Raji (cell line): ENCODE measurements at regions not wholly inside any gene's neighbourhood (a gene's known extent, or its start where the extent isn't known, plus 50 kb on each side); places are given as distances from the start of the nearest gene placed in this dataset.

Source experiments
- POLR2A ChIP-seq: IDR thresholded peaks from 2 replicates; pipeline ENCODE4 v1.6.1; 2011; ENCODE audit warnings: low read depth, low read length, control low read depth; ENCODE audit not compliant: insufficient read depth

DNA sequence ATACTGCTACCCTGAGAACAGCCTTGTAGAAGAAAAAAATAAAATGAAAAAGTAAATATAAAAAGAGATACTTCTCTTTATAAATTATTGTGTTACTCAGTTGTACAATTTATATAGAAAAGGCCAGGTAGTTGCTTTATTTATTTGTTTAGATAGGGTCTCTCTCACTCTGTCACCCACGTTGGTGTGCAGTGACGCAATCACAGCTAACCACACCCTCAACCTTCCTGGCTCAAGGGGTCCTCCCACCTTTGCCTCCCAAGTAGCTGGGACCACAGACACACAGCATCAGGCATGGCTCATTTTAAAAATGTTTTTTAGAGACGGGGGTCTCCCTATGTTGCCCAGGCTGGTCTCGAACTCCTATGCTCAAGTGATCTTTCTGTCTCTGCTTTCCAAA lies 175.4 kb upstream of the PZP start:
- no peak for TF ChIP-seq POLR2A

DNA sequence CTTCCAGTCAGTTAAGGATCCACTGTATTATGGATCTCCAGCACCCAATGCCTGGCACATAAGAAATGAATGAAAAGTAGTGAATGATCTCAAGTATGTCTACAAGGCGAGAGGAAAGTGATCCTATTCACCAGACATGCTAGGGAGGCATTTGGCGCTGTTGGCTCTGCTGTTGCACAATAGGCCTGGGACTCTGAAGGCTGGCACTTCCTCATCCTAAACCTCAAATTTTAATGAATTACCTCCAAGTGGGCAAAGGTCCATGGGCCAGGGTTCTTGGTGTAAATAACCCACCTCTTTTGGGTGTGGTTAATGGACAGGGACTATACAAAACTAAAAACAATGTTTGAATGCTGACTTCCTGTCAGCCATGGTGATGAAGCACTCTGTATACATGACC lies 173.4 kb upstream of the PZP start:
- TF ChIP-seq POLR2A: no peak

DNA sequence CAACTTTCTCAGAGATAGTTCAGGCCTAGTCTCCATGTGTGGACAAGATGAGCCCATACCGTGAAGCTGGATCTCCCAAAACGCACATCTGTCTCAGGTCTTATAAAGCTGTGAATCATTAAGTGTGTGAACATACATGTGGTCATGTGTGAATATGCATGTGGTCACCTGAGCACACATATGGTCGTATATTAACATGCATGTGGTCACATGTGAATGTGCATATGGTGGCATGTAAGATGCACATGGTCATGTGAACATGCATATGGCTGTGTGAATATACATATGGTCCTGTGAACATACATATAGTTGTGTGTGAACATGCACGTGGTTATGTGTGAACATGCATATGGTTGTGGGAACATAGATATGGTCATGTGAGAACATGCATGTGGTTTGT lies 172.5 kb upstream of the PZP start:
- no peak for TF ChIP-seq POLR2A

DNA sequence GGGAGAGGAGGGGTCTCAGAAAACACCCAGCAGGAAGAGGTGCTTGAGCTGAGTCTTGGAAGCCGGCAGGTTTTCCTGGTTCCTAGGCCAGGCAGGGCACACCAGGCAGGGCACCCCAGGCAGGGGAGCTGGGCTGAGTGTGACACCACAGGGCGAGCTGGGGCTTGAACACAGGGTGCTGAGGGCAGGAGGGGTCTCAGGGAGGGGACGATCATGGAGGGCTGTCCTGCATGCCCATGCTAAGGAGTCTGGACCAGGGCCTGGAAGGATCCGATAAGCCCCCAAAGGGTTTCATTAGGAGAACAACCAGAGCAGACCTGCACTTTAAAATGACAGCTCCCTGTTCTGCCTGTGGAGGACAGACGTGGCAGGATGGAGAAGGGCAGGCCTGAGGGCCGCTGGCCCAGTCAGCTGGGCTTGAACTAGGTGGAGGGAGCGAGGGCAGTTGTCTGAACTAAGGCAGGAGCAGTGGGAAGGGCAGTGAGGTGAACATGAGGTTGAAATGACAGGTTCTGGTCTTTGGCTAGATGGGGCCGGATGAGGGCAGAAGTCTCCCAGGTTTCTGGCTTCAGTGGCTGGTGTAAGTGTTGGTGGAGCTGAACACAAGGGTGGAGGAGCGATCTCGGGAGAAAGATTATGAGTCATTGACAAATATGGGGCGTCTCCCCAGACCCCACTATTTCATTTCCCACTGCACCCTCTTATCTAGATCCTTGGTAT lies 171.0 kb upstream of the PZP start:
- TF ChIP-seq POLR2A: no peak

DNA sequence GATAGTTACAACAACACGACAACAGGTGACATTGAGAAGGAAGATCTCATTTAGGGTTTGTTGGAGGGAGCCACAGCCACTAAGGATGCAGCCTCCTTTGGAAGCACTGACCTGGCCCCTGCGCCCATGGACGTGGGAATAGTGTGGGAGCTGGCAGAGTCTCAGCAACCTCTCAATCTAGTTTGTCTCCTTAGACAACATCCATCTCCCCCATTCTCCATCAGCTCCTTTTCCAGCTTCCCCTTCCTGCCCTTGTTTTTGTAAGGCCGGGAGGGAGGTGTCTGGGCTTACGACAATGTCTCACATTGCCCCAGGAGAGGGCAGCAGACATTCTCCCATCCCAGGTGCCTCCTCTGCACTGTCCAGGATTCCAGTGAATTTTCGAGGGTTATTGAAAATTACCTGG lies 170.2 kb upstream of the PZP start:
- TF ChIP-seq POLR2A: no peak

DNA sequence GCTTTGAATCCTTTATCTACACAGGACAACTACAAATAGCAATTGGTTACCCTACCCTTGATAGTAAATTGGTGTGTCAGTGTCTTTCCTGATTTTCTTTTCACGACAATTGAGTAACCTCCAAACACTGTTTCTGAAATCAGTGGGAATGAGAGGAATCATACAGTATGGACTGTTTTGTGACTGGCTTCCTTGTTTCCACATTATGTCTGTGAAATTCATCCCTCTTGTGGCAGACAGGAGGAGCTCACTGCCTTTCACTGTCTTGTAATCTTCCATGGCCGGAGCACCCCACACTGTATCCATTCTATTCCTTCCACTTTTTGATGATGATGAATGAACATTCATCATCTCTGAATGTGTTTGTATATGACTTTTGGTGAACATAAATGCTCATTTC lies 164.0 kb upstream of the PZP start:
- no peak for TF ChIP-seq POLR2A

DNA sequence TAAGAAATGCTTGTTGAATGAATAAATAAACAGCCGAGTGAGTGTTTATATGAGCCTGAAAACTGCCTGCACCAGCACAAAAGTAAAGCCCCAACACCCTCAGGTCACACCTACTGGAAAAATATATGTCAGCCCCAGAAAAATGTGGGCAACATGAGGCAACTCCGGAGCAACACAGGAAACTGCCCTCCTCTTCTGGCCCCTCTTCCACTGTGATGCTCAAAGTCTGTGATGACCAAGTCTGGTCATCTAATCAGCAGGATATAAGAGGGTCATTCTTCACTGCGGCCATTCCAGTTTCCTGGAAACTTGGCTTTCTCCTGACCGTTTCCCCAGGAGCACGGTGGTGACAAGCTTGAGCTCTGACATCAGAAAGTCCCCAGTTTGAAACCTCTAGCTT lies 159.6 kb upstream of the PZP start:
- no peak for TF ChIP-seq POLR2A

DNA sequence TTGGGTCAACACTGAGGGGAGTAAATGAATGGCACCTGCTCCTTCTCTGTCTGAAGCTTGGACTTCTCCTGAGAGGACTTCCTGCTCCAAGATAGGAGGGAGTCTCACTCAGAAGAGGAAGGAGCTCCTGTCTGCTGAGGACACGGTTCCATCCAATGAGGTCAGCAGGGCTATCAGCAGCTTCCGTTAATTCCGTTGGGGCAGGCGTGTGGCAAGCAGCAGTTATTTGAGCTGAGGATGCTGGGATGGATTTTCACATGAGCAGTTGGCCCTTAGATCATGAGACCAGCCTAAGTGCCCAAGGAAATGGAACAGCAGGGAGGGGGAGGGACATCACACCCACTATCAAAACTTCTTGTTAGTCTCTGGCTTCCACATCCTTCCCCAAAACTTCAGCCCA lies 159.0 kb upstream of the PZP start:
- no peak for TF ChIP-seq POLR2A

DNA sequence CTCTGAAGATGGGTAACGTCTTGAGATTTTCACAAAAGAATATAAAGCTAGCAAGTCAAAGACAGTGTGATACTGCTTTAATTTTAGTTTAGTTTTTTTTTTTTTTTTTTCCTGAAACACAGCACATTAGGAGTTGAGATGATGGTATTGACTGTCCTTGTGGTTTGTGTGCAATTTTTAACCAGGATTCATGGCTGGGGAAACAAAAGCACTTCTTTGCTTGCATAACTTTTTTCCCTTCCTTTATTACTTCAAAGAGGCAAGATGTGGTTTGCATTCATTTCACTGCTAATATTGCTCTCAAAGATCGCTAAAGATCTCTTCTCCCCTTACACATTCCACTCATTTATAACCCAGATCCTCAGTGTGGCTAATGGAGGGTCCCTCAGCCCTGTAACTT lies 157.1 kb upstream of the PZP start:
- TF ChIP-seq POLR2A: no peak

DNA sequence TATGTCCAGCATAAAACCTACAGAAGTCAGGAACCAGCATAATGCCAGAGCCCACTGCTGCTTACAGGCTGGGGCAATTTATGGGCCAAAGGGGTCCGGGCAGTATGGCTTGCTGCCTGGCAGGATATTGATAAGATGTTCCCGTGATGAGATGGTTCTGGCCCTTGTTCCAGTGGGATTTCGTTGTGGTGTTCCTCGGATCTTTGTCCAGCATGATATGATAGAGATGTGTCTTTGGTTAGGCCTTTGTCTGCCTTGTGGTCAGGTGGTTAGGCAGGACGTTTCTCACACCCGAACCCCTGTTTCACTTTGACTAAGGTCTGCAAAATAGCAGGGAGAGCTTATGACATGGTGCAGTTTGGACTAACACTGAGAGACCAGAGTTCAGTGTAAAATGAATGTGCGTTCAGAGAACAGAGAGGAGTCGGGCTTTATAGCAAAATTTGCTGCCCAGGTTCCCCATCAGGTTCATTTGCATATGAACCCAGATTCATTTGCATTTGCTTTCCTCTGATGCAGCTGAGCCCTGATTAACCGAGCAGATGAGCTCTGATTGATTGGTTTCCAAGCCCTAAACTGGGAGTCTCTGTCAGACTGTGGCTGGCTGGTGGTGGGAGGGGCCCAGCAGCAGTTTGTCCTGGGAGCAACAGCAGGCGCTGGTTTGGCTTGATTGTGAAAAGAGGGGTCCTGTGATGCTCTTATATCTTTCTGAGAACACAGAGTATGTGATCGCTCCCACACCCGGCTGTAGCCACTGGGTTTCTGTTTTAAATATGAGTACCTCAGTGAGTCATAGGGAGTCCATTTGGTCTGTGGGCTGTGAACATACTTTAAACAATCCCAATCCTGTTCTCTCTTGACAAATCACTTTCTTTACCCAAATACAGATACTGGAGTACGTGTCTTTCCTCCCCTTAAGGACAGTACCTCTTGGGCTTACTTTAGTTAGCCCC lies 156.3 kb upstream of the PZP start:
- no peak for TF ChIP-seq POLR2A

DNA sequence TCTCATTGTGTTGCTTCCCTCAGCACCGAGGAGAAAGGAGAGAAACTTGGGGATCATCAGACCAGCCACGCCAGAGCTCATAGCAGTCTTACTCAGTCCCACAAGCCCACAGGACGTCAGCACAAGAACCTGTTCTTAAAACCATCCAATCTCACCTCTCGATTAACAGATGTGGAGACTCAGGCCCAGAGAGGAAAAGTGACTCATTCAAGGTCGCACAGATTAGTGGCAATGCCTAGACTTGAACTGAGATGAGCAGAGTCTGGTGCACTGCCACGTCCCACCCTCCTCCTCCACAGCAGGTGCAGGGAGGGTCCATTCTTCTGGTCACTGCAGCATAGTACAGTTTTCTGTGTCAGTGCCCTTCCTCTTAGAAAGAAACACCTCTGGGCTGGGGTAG lies 154.9 kb upstream of the PZP start:
- TF ChIP-seq POLR2A: no peak

DNA sequence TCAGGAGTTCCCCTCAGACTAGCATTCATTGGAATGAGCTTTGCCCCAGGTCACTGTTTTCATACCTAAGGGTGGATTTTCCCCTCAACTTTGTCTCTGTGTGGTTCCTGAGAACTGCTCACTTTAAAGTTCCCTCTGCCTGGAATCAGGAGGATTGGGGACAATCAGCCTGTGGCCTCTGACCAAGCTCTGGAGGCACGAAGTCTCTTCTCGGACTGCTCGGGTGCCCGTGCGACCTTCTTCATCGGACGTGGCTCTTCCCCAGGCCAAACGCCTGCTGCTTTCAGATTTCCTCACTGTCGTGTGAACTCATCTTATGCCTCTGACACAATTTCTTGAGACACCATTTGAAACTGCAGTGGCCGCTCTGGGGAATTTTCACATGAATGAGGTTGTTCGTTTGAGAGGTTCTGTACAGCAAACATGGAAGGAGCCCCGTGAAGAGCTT lies 153.7 kb upstream of the PZP start:
- TF ChIP-seq POLR2A: no peak

DNA sequence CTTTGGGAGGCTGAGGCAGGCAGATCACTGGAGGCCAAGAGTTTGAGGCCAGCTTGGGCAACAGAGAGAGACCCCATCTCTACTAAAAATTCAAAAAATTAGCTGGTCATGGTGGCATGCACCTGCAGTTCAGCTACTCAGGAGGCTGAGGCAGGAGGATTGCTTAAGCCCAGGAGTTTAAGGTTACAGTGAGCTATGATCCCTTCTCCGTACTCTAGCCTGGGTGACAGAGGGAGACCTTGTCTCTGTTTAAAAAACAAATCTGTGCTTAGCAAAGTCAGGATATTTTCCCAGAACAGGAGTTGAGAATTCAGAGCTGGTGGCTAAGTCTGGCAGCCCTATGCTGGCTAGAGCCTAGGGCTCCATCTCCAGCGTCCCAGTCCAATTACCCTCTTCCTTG lies 142.9 kb upstream of the PZP start:
- TF ChIP-seq POLR2A: no peak

DNA sequence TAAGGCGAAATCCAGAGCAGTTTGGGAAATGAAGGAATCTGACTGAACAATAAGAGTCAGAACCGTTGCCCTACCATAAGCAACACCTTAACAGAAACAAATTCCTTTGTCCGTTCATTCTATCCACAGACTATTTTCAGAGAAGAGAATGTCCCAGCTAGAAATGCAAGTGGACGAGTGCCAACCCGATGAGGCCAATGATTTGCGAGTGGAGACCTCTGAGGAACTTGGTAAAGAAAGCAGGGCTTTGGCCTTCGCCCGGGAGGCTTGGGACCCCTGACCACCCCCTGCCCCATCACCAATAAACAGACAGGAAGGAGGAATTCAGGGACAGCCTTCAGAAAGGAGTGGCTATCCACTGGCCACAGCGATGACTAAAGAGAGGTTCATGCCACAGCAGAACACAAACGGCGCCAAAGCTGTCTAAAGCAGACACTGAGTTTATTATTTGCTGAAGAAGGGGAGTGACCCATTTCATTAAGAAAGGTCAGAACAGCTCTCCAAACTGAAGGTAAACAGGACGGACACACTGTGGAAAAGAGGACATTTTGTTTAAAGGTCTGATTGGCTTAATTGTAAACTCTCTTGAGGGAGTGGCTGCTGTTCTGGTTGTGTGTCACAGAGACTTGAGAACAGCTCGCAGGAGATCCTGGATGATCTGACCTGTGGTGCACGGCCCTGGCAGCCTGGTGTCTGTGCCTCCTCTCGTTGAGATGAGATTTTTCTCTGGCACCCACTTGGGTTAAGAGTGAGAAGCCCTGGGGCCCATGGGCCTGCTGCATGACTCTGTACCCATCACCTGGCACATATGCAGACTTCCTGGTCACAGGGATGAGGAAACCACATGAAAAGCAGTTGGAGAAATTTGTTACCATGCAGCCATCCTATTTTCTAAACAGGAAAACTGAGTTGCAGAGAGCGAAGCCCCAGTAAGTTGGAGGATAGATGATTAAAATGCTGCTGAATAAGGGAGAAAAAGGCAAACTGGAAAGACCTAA lies 142.0 kb upstream of the PZP start:
- no peak for TF ChIP-seq POLR2A

DNA sequence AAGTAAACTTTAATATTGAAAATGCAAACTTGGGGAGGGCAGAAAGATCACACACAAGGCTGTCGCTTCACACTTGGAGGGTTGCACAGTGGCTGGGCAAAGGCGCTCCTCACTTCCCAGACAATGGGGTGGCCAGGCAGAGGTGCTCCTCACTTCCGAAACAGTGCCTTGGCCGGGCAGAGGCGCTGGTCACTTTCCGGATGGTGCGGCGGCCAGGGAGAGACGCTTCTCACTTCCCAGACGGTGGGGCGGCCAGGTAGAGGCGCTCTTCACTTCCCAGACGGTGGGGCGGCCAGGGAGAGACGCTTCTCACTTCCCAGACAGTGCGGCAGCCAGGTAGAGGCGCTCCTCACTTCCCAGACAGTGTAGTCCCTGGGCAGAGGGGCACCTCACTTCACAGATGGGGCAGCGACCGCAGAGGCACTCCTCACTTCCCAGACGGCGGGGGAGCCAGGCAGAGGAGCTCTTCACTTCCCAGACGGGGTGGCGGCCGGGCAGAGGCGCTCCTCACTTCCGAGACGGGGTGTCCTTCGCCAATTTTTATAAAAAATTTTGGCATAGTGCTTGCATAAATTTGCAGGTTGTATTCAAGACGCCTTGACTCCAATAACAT lies 140.8 kb upstream of the PZP start:
- no peak for TF ChIP-seq POLR2A
